Ishikawa (cell line): ENCODE measurements at regions not wholly inside any gene's neighbourhood (a gene's known extent, or its start where the extent isn't known, plus 50 kb on each side); places are given as distances from the start of the nearest gene placed in this dataset.

Source experiments
- CEBPB ChIP-seq: IDR thresholded peaks from 2 replicates; pipeline ENCODE4 v1.6.1; 2012
- CREB1 ChIP-seq: IDR thresholded peaks from 2 replicates; pipeline ENCODE4 v1.6.1; 2012; ENCODE audit warnings: low read depth
- EP300 ChIP-seq: IDR thresholded peaks from 2 replicates; pipeline ENCODE4 v1.6.1; 2012; ENCODE audit warnings: borderline replicate concordance
- FOXM1 ChIP-seq: IDR thresholded peaks from 2 replicates; pipeline ENCODE4 v1.6.1; 2012; ENCODE audit warnings: low read depth, borderline replicate concordance
- NFIC ChIP-seq: IDR thresholded peaks from 2 replicates; pipeline ENCODE4 v1.6.1; 2012
- RAD21 ChIP-seq: IDR thresholded peaks from 2 replicates; pipeline ENCODE4 v1.6.1; 2012; ENCODE audit warnings: low read depth
- TAF1 ChIP-seq: IDR thresholded peaks from 2 replicates; pipeline ENCODE4 v1.6.1; 2012; ENCODE audit warnings: low read depth, mild to moderate bottlenecking
- TCF12 ChIP-seq: IDR thresholded peaks from 2 replicates; pipeline ENCODE4 v1.6.1; 2012; ENCODE audit warnings: low read depth
- TEAD4 ChIP-seq: IDR thresholded peaks from 2 replicates; pipeline ENCODE4 v1.6.1; 2012
- YY1 ChIP-seq: IDR thresholded peaks from 2 replicates; pipeline ENCODE4 v1.6.1; 2012; ENCODE audit warnings: low read depth
- ZBTB7A ChIP-seq: IDR thresholded peaks from 2 replicates; pipeline ENCODE4 v1.6.1; 2012; ENCODE audit warnings: low read depth
- TF ChIP-seq, protein P1 (sequence below): IDR thresholded peaks from 2 replicates; pipeline ENCODE4 v1.6.1; 2012; ENCODE audit warnings: low read depth, mild to moderate bottlenecking
- TF ChIP-seq, protein P2 (sequence below): IDR thresholded peaks from 2 replicates; pipeline ENCODE4 v1.6.1; 2012
- TF ChIP-seq, protein P3 (sequence below): IDR thresholded peaks from 2 replicates; pipeline ENCODE4 v1.6.1; 2012

DNA sequence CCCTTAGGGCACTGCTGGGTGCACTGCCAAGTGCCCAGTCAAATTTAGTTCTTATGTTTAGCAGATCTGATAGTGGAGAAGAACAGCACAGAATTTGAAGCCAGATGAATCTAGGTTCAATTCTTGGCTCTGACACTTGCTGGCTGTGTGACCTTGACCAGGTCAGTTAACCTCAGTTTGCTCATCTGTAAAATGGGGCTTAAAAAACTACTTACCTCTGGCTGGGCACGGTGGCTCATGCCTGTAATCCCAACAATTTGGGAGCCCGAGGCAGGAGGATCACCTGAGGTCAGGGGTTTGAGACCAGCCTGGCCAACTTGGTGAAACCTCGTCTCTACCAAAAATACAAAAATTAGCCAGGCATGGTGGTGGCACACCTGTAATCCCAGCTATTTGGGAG is 49.9 kb upstream of the MLN start:
- TF ChIP-seq, protein P1, sequence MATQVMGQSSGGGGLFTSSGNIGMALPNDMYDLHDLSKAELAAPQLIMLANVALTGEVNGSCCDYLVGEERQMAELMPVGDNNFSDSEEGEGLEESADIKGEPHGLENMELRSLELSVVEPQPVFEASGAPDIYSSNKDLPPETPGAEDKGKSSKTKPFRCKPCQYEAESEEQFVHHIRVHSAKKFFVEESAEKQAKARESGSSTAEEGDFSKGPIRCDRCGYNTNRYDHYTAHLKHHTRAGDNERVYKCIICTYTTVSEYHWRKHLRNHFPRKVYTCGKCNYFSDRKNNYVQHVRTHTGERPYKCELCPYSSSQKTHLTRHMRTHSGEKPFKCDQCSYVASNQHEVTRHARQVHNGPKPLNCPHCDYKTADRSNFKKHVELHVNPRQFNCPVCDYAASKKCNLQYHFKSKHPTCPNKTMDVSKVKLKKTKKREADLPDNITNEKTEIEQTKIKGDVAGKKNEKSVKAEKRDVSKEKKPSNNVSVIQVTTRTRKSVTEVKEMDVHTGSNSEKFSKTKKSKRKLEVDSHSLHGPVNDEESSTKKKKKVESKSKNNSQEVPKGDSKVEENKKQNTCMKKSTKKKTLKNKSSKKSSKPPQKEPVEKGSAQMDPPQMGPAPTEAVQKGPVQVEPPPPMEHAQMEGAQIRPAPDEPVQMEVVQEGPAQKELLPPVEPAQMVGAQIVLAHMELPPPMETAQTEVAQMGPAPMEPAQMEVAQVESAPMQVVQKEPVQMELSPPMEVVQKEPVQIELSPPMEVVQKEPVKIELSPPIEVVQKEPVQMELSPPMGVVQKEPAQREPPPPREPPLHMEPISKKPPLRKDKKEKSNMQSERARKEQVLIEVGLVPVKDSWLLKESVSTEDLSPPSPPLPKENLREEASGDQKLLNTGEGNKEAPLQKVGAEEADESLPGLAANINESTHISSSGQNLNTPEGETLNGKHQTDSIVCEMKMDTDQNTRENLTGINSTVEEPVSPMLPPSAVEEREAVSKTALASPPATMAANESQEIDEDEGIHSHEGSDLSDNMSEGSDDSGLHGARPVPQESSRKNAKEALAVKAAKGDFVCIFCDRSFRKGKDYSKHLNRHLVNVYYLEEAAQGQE: no peak
- TF ChIP-seq TEAD4: no peak
- no peak for TF ChIP-seq TAF1
- TF ChIP-seq CEBPB: no peak
- no peak for TF ChIP-seq NFIC
- TF ChIP-seq FOXM1: no peak
- no peak for TF ChIP-seq TCF12
- no peak for TF ChIP-seq YY1
- TF ChIP-seq, protein P2, sequence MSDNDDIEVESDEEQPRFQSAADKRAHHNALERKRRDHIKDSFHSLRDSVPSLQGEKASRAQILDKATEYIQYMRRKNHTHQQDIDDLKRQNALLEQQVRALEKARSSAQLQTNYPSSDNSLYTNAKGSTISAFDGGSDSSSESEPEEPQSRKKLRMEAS: no peak
- TF ChIP-seq CREB1: no peak
- TF ChIP-seq ZBTB7A: no peak
- TF ChIP-seq RAD21: no peak
- no peak for TF ChIP-seq EP300
- TF ChIP-seq, protein P3, sequence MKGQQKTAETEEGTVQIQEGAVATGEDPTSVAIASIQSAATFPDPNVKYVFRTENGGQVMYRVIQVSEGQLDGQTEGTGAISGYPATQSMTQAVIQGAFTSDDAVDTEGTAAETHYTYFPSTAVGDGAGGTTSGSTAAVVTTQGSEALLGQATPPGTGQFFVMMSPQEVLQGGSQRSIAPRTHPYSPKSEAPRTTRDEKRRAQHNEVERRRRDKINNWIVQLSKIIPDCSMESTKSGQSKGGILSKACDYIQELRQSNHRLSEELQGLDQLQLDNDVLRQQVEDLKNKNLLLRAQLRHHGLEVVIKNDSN: no peak
